Smooth muscle cell (in vitro differentiated cells): ENCODE measurements at regions not wholly inside any gene's neighbourhood (a gene's known extent, or its start where the extent isn't known, plus 50 kb on each side); places are given as distances from the start of the nearest gene placed in this dataset.

Experiments used
- DNase-seq: peaks from one replicate; lab custom pipeline; 2025; ENCODE audit not compliant: unreplicated experiment; lab: John Stamatoyannopoulos, UW
- H2AFZ ChIP-seq: fragments of 200-600 bp; sonication (generic); 2 replicates; pipeline ENCODE4 v1.6.0; 2016; ENCODE audit warnings: antibody characterized with exemption, low read depth, mild to moderate bottlenecking
- H3F3A ChIP-seq: fragments of 200-600 bp; sonication (generic); 2 replicates; pipeline ENCODE4 v1.6.0; 2017; ENCODE audit warnings: antibody characterized with exemption, low read depth
- H3K27ac ChIP-seq: fragments of 200-600 bp; sonication (generic); 2 replicates; pipeline ENCODE4 v1.5.1; 2016; ENCODE audit warnings: low read depth, mild to moderate bottlenecking
- H3K27me3 ChIP-seq: fragments of 200-600 bp; sonication (generic); 2 replicates; pipeline ENCODE4 v1.6.1; 2016; ENCODE audit warnings: low read depth, mild to moderate bottlenecking
- H3K36me3 ChIP-seq: fragments of 200-600 bp; sonication (generic); 2 replicates; pipeline ENCODE4 v1.5.1; 2016; ENCODE audit warnings: low read depth
- H3K4me1 ChIP-seq: fragments of 200-600 bp; sonication (generic); 2 replicates; pipeline ENCODE4 v1.5.1; 2016; ENCODE audit warnings: low read depth
- H3K4me2 ChIP-seq: fragments of 200-600 bp; sonication (generic); 2 replicates; pipeline ENCODE4 v1.6.0; 2016; ENCODE audit warnings: mild to moderate bottlenecking
- H3K4me3 ChIP-seq: fragments of 200-600 bp; sonication (generic); 2 replicates; pipeline ENCODE4 v1.5.1; 2016; ENCODE audit warnings: mild to moderate bottlenecking
- H3K79me2 ChIP-seq: fragments of 200-600 bp; sonication (generic); 2 replicates; pipeline ENCODE4 v1.6.0; 2016; ENCODE audit warnings: low read depth, mild to moderate bottlenecking
- H3K9ac ChIP-seq: fragments of 200-600 bp; sonication (generic); 2 replicates; pipeline ENCODE4 v1.6.0; 2016; ENCODE audit warnings: low read depth
- H3K9me3 ChIP-seq: fragments of 200-600 bp; sonication (generic); replicated peaks from 2 replicates; pipeline ENCODE4 v1.5.1; 2016; ENCODE audit warnings: low read depth
- H4K20me1 ChIP-seq: fragments of 200-600 bp; sonication (generic); 2 replicates; pipeline ENCODE4 v1.6.0; 2016; ENCODE audit warnings: low read depth
- CTCF ChIP-seq: fragments of 200-600 bp; sonication (generic); IDR thresholded peaks from 2 replicates; pipeline ENCODE4 v1.5.1; 2017; ENCODE audit warnings: borderline replicate concordance, mild to moderate bottlenecking, antibody characterized with exemption; ENCODE audit not compliant: insufficient read depth, poor library complexity, severe bottlenecking
- WGBS: methylation state at CpG from one replicate; pipeline ENCODE4 v1.1.7; 2016; ENCODE audit warnings: low lambda C conversion rate; 5-methylcytosine and 5-hydroxymethylcytosine counted together

- no peak overlapping the region for H3K27ac ChIP-seq
- no peak for TF ChIP-seq CTCF
Observed at GRCh38 chr12:68406134-68406576, 74.0 kb upstream of the MDM1 start.

GRCh38 chr12:68406911-68407310 is 74.7 kb upstream of the MDM1 start:
- Histone ChIP-seq H4K20me1 (no peaks in the 10 kb centered on the region), H3K4me3 (no peak overlapping the region), H3K27ac (no peak overlapping the region), H3K79me2 (no peaks in the 10 kb centered on the region), H3K4me2 (no peak overlapping the region), H2AFZ (no peak overlapping the region), H3K9ac (no peak overlapping the region), H3K4me1 (no peaks in the 10 kb centered on the region), H3K27me3 (no peaks in the 10 kb centered on the region), H3K36me3 (no peaks in the 10 kb centered on the region), H3F3A (no peaks in the 10 kb centered on the region), H3K9me3 (no peaks in the 10 kb centered on the region)
- DNase-seq: no peak
- no peak for TF ChIP-seq CTCF
- WGBS: 85% methylated on average over 4 of the region's 4 CpGs

More at GRCh38 chr12:68406134-68406576, 74.0 kb upstream of the MDM1 start:
- Histone ChIP-seq H3K4me3 (no peak overlapping the region), H3K36me3 (no peaks in the 10 kb centered on the region), H3K27me3 (no peaks in the 10 kb centered on the region), H3F3A (no peaks in the 10 kb centered on the region), H3K4me1 (no peaks in the 10 kb centered on the region), H3K4me2 (no peak overlapping the region), H3K9ac (no peak overlapping the region), H2AFZ (no peak overlapping the region), H3K79me2 (no peaks in the 10 kb centered on the region), H3K9me3 (no peaks in the 10 kb centered on the region), H4K20me1 (no peaks in the 10 kb centered on the region)
- no peak for DNase-seq
- WGBS: 57% methylated on average over 5 of the region's 5 CpGs

- no peaks in the 10 kb centered on the region for H3K4me1 ChIP-seq
- no peak overlapping the region for H2AFZ ChIP-seq
- H3K4me2 ChIP-seq: no peak overlapping the region
- no peak overlapping the region for H3K4me3 ChIP-seq
- WGBS: 91% methylated on average over 11 of the region's 11 CpGs
- H3K9me3 ChIP-seq: no peaks in the 10 kb centered on the region
- H4K20me1 ChIP-seq: no peaks in the 10 kb centered on the region
- no peak overlapping the region for H3K27ac ChIP-seq
- no peaks in the 10 kb centered on the region for H3K79me2 ChIP-seq
- H3F3A ChIP-seq: no peaks in the 10 kb centered on the region
- H3K36me3 ChIP-seq: no peaks in the 10 kb centered on the region
- H3K9ac ChIP-seq: no peak overlapping the region
- no peak for DNase-seq
- TF ChIP-seq CTCF: no peak
- no peaks in the 10 kb centered on the region for H3K27me3 ChIP-seq
Observed at GRCh38 chr12:68410018-68410660, 78.0 kb upstream of the MDM1 start.

- H3K4me1 ChIP-seq: no peaks in the 10 kb centered on the region
- H3K4me3 ChIP-seq: no peak overlapping the region
- H3K27me3 ChIP-seq: no peaks in the 10 kb centered on the region
- DNase-seq: no peak
- H3F3A ChIP-seq: peaks cover 2% of the 10 kb centered on the region
- H2AFZ ChIP-seq: peak overlapping the region; percentile 54
- no peaks in the 10 kb centered on the region for H4K20me1 ChIP-seq
- no peak overlapping the region for H3K4me2 ChIP-seq
- H3K79me2 ChIP-seq: no peaks in the 10 kb centered on the region
- no peaks in the 10 kb centered on the region for H3K36me3 ChIP-seq
- no peak for TF ChIP-seq CTCF
- 90% methylated on average over 9 of the region's 9 CpGs for WGBS
- no peak overlapping the region for H3K27ac ChIP-seq
- H3K9me3 ChIP-seq: no peaks in the 10 kb centered on the region
- no peak overlapping the region for H3K9ac ChIP-seq
Observed at GRCh38 chr12:68411371-68411770, 79.2 kb upstream of the MDM1 start.
